NCI-H748 (cell line): ENCODE measurements at regions not wholly inside any gene's neighbourhood (a gene's known extent, or its start where the extent isn't known, plus 50 kb on each side); places are given as distances from the start of the nearest gene placed in this dataset.
A peak's percentile ranks its signal among the peaks of the same experiment; 100 is the strongest.
"Not testable (repeated sequence)": the region's sequence is repeated elsewhere in the genome, so short reads cannot be mapped to it uniquely, and the experiment has no call there.

Source experiments
- DNase-seq: peaks from one replicate; lab custom pipeline; 2025; ENCODE audit not compliant: unreplicated experiment; lab: John Stamatoyannopoulos, UW

DNA sequence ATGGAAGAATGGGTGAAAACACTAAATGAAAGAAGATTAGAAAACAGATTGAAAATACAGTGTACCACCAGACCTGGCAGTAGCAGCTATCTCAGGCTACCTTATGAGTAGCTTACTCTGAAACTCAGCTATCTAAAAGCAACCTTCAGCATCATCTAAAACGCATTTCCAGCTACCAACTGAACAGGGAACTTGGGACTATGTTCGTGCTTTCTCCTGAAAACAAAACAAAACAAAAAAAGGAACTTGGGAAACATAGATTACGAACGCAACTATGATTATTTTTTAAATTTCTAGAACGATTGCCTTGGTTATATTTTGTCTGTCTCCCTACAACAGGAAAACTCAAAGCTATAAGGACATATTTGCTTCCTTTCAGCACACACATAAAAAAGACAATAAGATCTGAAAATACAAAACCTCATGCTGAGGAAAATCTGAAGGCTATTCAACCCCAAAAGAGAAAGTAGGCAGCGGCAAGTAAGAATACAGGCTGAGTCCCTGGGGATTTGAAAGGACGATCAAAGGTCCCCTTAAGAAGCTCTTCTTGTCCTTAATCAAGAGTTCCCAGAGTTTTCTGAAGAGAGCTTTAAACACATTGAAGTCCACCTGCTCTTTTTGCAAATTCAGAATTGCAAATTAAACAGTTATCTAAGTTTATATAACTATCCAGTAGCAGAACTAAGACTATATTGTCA, 53.4 kb downstream of the OR2K2 start:
- DNase-seq = no peak

DNA sequence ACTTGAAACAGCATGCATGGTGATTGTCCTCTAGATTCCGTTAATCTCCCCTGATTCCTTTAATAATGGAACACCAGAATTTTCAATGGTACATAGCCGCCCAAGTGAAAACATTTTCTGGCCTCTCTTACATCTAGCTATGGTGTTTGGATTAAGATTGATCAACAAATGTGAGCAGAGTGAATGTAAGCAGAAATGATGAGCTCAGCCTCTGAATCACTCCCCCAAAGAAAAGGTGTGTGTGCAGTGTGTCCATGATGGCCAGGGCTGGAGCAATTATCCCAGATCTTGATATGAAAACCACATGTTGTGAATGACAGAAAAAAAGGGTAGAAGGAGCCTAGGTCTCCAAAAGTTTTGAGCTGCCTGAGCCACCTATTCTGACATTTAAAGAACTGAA, 55.3 kb downstream of the OR2K2 start:
- DNase-seq = no peak

DNA sequence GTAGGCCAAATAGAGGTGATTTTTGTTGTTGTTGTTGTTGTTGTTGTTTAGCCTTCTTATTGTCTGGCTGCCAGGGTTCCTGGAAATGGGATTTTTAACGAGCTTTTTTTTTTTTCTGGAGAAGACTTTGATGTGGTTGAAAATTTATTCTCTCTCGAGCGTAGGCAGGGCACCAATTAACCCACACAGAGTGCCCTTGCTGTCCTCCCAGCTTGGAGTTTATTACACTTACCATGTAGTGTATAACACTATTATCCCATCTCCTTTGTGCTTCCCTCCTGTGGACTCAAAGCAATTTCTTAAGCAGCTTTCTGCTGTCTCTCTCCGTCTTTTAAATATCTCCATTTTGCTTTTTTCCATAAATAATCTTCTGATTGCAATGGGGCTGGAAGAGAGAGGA, 57.4 kb downstream of the OR2K2 start:
- no peak for DNase-seq

DNA sequence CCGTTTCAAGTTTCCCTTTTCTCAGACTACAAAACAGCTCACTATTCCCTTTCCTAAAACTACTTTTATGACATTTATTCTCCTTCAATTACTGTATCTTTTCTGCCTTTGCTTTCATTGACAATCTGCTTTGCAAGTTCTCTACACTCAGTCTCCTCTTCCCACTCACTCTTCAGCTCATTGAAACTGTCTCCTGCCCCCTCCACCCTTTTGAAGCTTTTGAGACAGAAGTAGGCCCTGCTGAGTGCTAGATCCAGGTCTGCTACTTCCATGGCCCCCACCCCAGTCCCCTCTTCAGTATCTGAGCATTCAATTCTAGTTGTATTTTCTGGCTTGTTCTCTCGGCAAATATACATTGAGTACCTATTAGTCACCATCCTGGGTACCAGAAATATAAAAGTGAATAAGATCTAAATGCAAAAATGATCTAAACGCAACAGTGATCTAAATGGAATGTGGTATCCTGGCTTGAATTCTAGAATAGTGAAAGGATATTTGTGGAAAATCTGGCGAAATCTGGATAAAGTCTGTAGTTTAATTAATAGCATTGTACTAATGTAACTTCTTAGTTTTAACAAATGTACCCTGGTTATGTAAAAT, 58.4 kb downstream of the OR2K2 start:
- no peak for DNase-seq

DNA sequence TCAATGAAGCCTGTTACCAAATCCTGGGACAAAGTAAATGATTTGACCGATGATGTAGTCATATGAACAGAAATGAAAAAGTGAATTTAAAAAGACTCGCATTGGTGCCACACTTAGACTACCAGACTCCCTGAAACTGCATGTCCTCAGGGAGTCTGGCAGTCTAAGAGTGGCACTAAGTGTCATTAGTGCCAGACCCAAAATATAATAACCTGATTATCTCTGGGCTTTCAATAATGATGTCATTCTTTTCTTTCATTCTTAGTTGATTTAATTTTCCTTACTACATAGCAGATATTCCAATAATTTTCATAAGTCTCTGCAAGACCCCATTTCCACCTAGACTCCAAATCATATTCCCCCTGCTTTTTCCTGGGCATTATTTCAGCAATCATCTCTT, 59.0 kb downstream of the OR2K2 start:
- no peak for DNase-seq

DNA sequence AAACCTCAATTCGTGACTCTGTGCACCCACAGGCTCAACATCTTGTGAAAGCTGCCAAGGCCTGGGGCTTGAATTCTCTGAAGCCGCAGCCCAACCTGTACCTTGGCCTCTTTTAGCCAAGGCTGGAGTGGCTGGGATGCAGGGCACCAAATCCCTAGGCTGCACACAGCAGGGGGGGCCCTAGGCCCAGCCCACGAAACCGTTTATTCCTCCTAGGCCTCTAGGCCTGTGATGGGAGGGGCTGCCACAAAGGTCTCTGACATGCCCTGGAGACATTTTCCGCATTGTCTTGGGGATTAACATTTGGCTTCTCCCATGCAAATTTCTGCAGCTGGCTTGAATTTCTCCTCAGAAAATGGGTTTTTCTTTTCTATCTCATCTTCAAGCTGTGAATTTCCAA, 64.0 kb downstream of the OR2K2 start:
- DNase-seq = not testable (repeated sequence)

DNA sequence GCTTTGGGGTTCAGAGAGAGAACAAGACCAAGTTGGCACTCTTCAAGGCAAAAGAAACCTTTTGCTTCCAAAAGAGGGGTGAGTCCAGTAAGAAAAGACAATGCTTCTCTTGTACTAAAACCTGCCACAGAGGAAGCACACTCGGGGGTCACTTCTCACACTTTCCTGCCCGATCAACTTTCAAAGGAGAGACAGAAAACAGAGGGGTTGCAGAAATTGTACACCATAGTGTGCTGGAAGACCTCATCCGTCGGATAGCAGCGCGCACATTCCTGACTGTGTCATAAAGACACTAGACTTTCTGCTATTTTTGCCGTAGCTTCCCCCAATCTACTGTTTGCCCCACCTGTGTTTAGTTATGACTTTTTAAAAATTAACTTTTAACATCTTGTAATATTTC, 66.9 kb downstream of the OR2K2 start:
- DNase-seq = no peak

DNA sequence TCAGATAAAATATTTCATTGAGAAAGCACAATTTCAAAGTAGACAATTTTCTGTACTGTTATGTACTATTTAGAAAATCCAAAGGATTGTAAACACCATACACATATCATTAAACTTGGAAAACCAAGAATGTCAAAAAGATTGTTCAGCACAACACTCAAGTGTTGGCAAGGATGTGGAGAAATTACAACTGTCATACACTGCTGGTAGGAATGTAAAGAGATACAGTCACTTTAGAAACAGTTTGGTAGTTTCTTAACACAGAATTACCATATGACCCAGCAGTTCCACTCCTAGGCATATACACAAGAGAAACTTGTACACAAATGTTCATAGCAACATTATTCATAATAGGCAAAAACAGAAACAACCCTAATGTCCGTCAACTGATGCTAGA, 71.2 kb downstream of the OR2K2 start:
- no peak for DNase-seq

DNA sequence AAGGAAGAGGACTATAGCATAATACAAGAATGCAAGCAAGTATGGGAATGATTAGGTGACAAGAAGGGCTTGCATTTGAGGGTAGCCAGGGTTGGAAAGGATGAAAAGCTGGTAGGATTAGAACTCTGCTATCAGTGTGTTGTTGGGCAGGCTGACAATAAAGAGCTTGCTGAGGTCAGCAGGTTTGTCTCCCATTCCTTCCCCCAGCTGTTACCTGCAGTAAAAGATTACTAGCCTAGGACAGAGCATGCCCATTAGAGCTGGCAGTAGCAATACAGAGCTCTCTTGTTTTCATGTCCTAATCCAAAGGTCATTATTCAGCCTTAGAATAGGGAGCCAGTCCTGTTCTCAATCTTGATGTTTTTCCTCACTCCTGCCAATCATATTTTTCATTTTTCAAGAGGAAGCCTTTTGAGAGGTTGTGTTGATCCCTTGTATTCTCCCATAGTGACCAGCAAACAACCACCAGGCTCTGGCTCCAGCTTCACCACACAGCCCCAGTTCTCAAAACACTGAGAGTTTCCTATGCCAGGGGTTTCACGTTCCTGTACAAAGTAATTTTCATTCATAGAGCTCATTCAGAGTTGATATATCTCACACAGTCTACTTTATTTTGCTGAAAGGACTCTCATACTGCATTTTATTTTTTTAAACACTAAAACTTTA, 71.7 kb downstream of the OR2K2 start:
- no peak for DNase-seq

DNA sequence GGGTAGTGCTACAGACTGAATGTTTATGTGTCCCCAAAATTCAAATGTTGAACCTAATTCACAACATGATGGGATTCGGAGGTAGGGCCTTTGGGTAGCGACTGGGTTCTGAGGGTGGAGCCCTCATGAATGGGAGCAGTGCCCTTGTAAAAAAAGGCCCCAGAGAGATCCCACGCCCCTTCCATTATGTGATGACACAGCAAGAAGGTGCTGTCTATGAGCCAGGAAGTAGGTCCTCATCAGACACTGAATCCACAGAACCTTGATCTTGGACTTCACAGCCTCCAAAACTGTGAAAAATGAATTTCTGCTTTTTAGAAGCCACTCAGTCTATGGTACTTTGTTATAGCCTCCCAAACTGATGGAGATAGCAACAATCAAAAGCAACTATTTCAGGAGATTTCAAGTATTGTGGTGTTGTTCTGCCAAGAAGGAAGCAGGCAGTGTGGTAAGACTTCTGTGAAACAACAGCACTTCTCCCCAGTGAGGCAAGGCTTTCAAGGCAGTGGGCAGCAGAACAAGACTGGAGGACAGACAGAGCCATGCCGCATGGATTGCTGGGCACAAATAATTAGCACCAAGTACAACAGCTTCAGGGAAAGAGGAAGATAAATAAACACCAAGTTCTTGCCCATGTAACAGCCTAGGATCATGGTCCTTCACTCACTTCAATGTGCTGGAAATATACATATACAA, 76.1 kb downstream of the OR2K2 start:
- no peak for DNase-seq

DNA sequence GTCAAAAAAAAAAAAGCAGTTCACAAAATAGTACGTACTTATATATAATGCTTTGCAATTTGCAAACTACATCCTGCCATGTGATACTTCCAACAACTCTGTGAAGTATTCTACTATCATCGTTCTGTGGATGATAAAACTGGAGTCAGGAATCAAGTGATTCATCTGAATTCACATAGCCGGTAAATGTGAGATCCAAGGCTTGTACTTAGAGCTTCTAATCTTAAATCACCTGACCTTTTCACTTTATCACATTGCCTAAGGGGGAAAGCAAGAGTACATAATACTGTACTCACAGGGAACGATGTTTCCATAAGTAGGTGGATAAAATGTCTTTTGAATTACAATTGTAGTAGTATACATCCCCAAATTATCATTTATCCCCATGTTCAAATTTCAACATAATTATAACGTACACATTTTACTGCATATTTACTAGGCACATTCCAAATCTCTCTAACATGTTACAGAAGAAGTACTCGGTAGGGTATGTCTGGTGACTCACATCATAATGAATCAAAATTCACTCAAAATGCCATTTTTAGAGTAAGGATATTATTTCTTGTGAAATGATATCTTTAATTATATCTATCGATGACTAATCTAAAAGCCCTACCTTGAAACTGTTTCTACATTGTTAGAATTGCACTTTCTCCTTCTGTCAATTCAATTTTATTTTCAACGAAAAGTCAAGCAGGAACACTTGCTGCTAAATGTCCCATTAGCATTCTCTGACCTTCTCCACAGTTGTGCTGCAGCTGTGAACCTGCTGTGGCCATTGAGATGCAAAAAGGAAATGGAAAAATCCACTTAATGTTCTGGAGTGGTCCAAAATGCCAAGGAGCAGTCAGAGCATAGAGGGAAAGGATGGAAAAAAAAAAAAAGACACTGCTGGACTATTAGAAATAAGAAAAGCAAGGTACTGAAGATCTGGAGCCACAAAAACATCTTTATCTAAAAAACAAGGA, 78.9 kb downstream of the OR2K2 start:
- no peak for DNase-seq

DNA sequence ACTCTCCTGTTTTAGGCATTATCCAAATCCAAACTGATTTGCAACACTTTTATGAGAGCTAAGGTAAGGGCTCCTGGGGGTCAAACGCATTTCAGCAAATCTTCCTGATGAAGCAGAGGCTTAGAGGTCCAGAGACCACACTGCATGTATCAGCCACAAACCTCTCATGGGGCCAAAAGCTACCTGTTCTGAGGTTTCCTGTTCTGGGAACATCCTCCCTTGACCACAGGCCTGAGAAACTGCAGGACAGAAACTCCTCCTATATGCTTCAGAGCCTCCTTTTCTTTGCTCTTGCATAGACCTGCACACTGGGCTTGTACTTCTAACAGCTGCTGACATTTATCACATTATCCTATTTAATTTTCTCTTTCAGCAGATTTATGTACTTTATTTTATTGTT, 92.6 kb downstream of the OR2K2 start:
- DNase-seq = no peak

DNA sequence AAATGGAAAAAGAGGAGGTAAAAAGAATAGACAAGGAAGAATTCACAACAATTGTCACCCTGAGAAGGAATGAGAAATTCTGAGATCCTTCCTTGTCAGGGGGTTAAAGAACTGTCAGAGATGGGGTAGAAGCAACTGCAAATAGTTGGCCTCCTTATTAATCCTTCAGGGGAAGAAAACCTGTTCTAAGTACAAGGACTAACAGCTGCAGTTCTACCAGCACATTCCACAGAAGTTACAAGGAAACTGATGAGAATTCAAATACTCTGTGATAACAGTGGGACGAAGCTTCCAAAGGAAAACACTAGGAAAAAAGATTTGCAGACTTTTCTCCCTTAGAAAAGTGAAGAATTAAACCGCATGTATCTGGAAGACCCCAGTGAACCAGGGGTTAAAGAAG, 93.7 kb downstream of the OR2K2 start:
- DNase-seq = no peak

DNA sequence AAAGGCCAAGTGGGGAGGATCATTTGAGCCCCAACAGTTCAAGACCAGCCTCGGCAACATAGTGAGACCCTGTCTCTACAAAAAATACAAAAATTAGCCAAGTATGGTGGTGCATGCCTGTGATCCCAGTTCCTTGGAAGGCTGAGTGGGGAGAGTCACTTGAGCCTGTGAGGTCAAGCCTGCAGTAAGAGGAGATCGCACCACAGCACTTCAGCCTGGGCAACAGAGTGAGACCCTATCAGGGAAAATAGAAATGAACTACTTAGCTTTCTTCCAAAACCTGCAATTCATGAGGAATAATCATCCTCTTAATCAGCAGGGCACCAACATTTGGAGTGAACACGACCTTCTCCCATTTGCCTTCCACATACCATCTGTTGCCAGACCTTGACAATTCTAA, 96.1 kb downstream of the OR2K2 start:
- no peak for DNase-seq

DNA sequence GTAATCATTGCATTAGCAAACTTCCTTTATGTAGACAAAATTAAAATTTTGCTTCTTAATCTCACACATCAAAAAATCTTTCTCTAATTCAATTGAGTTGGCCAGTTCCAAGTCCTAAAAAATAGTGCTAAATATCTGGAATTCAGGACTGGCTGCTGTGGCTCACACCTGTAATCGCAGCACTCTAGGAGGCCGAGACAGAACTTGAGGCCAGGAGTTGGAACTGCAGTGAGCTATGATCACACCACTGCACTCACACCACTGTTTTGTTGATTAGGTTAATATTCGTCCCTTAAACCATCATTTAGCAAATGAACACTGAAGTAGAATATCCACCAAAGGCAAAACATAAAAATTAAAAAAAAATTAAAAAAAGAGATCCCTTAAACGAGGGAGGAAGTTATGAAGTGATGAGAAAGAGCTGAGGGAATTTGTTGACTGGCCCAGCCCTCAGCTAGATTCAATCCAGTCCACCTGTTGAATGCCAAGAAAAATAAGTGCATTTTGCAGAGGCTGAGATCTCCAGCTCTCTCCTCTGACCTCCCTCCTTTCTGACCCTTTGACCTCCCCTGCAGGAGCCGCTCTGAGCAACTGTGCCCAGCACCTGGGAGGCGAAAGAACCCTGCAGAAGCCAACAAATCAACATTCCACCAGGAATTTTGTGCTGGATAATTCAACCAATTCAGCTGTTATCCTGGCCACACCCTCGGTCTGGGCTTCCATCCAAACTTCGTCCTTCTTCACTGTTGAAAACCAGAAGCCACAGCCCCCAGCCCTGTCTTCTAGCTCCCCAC, 96.8 kb downstream of the OR2K2 start:
- no peak for DNase-seq

DNA sequence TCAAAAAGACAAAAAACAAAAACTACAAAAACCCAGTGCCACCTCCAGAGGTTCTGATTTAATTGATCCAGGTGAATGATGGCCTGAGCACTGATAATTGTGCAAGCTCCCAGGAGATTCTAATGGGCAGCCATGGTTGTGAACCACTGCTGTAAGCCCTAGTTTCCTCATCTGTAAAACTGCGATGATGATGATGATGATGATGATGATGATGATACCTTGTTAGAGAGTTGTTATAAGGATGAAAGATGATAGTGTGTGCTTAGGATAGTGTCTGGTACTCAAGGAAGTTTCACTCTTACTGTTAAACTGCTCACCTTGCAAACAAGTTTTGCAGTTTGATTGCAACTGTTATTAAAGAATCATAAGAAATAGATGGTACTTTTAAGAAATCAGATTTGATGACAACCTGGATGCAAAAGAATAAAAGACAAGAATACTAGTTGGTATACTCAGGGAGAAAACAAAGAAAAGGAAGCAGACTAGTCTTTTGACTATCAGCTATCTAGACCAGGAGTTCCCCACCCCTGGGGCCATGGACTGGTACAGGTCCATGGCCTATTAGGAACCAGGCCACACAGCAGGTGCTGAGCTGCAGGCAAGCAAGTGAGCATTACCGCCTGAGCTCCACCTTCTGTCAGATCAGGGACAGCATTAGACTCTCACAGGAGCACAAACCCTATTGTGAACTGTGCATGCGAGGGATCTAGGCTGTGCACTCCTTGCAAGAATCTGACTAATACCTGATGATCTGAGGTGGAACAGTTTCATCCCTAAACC, 98.0 kb downstream of the OR2K2 start:
- no peak for DNase-seq

DNA sequence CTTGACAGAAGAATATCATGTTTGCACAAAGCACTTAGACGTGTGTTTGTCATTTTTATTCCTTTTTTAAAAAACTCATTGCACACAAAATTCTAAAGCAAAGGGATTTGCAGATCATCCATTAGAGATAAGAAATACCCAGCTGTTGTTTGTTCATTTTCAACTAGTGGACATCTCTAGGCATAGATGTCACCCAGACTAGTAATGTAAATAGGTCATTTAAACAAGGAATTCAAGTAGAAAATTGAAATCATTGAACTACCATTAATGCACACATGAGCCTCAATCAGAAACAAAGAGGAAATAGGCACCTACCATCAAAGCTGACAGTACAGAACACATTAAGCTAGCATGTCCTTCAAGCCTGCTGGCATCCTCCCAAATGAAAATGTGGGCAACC, 107.3 kb downstream of the OR2K2 start:
- DNase-seq = peak; percentile 8

DNA sequence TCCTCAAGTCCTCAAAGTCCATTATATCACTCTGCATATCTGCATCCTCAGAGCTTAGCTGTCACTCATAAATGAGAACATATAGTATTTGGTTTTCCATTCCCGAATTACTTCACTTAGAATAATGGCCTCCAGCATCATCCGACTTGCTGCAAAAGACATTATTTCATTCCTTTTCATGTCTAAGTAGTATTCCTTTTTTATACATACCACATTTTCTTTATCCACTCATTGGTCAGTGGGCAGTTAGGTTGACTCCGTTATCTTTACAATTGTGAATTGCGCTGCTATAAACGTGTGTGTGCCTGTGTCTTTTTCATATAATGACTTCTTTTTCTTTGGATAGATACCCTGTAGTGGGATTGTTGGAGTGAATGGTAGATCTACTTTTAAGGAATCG, 117.2 kb downstream of the OR2K2 start:
- DNase-seq = no peak

DNA sequence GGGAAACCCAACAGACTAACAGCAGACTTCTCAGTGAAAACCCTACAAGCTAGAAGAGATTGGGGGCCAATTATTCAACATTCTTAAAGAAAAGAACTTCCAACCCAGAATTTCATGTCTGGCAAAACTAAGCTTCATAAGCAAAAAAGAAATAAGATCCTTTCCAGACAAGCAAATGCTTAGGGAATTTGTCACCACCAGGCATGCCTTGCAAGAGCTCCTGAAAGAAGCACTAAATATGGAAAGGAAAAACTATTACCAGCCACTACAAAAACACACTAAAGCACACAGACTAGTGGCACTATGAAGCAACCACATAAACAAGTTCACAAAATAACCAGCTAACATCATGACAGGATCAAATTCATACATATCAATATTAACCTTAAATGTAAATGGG, 131.1 kb downstream of the OR2K2 start:
- DNase-seq = no peak
